Renal cortex interstitium (tissue), 11 donors: ENCODE measurements at regions not wholly inside any gene's neighbourhood (a gene's known extent, or its start where the extent isn't known, plus 50 kb on each side); places are given as distances from the start of the nearest gene placed in this dataset.
"Not testable (repeated sequence)": the region's sequence is repeated elsewhere in the genome, so short reads cannot be mapped to it uniquely, and the experiment has no call there.

Source experiments
- DNase-seq, 11 donors: peaks; one replicate each; pipeline ENCODE4 v3.0.0-alpha.2; 2013; ENCODE audit warnings: low read depth in 9 of 11, low spot score in 4 of 11; ENCODE audit errors: extremely low read depth in 1 of 11

DNA sequence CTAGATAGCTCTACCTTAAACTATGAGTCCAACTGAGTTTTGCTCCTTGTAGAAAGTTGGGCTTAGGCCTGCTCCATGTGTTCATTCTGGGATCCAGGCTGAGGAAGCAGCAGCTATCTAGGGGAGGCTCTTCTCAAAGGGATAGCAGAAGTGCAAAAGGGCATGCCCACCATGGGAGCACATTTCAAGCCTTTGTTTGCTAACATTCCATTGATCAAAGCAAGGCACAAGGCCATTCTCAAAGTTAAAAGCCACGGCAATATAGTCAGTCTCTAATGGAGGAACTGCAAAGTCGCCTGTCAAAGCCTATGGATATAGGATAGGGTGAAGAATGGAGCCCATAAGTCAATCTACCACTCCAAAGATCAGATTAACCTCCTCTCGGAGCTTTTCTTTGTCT is 488.1 kb upstream of the ARX start:
- DNase-seq = no peak

DNA sequence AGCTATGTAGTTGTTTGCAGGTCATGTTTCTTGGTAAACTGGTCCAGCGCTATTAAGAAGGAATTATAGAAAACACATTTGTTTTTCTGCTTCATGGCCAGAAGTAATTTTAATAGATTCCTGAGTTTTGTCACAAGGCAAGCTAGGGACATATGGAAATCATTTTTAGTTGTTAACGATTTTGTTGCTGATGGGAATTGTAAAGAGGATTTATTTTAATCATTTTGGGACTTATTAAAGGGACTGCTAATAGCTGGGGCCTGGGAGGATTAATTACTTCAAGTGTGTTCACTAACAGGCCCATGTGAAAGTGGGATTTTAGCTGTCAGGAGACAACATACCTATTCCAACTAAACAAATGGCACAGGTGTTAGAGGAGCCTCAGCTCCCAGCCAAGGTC is 492.0 kb upstream of the ARX start:
- no peak for DNase-seq

- DNase-seq = no peak
These were observed 503.5 kb upstream of the ARX start for GRCh38 chrX:25519258-25519657.

DNA sequence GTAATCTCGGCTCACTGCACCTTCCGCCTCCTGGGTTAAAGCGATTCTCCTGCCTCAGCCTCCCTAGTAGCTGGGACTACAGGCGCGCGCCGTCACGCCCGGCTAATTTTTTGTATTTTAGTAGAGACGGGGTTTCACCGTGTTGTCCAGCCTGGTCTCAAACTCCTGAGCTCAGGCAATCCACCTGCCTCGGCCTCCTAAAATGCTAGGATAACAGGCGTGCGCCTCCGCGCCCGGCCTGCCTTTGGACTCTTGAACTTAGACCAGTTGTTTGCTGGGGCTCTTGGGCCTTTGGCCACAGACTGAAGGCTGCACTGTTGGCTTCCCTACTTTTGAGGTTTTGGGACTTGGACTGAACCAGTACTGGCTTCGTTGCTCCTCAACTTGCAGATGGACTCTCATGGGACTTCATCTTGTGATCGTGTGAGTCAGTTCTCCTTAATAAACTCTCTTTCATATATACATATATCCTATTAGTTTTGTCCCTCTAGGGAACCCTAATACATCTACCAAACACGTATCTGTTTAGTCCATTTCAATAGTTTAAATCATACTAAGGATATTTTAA is 506.8 kb upstream of the ARX start:
- DNase-seq = not testable (repeated sequence)

DNA sequence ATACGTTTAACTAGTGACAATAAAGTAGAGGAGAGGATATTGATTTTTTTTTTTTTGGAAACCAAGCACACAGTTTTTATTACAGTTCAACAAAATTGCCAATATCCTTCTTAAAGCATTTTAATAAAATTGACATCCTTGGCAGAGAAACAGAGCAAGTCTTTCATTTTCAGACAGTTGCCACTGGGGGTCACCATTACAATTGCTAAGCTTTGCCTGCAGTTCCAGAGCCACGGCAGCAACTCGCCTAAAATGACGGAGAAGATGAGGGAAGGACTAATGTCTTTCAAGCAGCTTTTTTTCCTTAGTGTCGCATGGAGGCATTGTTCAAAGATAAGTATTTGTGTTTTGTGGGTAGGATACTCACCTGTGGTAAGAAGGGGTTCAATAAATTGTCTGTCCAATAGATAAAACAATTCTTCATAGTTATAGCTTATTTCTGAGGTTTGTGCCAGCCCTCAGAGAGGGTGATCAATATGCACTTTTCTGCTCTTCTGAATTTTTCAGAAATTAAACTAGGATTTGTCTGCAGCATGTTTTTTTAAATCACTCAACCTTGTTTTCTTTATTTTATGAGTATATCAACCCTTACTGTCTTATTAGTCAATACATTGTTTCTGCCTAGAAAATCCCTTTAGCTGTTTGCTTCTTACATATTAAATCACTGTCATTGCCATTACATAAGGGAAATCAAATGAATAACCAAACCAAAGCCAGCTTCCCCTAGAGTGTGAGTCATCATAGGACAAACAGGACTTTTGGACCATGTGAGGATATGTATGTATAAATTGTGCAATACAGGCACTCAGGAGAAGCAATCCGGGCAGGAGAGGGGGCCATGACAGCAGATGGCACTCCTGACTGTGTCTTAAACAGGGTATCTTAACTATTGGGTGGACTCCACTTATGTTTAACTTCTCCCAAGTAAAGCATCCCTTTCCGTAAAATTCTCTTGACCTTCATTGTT is 508.1 kb upstream of the ARX start:
- peak in 10 of 11 donors; percentile 1 to 44 (median 24) for DNase-seq

DNA sequence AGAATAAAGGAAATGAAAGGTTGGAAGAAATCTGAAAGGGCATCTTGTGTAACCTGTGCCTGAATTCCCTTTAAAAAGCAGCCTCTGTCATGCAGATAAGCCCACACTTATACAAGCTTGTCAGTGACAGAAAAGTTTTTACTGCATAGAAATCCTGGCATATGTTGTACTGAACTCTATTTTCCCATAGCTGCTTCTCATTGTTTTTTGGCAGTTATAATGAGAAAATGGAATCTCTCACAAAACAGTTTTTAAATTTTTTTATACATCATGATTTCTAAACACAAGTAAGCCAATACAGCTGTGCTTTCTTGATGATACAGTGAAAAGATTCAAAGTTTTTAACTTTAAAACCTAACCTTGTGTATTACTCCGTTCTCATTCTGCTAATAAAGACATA is 511.4 kb upstream of the ARX start:
- no peak for DNase-seq

GRCh38 chrX:25527596-25527995 is 511.8 kb upstream of the ARX start:
- DNase-seq = no peak

GRCh38 chrX:25531096-25531495 is 515.3 kb upstream of the ARX start:
- no peak for DNase-seq

GRCh38 chrX:25534091-25534490 is 518.3 kb upstream of the ARX start:
- DNase-seq = no peak

DNA sequence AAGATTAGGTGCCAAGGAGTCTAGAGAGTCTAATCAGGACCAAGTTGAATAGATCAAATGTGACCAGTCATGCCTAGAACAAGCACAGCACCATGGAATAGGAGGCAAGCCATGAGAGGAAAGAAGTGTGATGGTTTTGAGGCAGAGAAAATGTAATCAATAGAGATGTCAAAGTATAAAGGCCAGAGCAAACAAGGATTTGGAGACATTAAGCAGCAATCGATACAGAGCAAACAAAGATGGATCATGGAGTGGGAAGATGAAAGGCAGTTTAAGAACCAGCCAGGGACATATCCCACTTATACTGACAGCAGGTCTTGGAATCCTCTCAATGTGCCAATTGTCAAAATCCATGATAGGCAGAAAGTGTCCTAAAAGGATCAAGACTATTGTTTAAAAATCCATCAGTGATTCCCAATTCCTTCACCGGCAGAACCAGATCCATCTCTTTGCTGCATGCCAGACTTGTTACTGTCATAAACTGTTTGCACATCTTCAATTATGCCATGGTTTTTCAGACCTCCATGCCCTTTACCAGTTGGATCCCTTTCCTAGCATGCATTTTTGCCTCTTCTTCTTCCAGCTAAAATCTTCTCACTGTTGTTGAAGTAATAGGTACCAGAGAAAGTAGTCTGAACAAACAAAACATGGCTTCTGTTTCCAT is 520.7 kb upstream of the ARX start:
- no peak for DNase-seq

GRCh38 chrX:25537699-25538098 is 521.9 kb upstream of the ARX start:
- DNase-seq = no peak

DNA sequence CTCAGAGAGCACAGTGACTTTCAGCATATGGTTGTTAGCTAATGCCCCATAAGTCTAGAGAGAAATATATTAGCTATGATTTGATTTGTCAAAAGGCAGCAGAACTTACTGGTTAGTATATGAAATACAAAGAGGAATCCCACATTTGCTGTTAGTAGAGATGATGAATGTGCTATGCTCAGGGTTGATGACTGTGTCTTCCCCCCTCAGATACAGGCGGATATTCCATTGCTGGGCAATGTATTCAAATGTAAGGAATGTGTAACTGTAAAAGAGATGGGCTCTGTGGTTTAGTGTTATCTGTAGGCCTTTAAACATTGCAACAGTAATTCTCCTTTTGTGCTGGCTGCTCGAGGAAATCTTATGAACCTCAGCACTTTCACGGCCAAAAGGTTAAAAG is 528.9 kb upstream of the ARX start:
- DNase-seq = no peak

- no peak for DNase-seq
These were observed 533.0 kb upstream of the ARX start for GRCh38 chrX:25548811-25549210.

- no peak for DNase-seq
These were observed 539.8 kb upstream of the ARX start for GRCh38 chrX:25555521-25555920.

GRCh38 chrX:25558137-25558536 is 542.4 kb upstream of the ARX start:
- DNase-seq = no peak

DNA sequence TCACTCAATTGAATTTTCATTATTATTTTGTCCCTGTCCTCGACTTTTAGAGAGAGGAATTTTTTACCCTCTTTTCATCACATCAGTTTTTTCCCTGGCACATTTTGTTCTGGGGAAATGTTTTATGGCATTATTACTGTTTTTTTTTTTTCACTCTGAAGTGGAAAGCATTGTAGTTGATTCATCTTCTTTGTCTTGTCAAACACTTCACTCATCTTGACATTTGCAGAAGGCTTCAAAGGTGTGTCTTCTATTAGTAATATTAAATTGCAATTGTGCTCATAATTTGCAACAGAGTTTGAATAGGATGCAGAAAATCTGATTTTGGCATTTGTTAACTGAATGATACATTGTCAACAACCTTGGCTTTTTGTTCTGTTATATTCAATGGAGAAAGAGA is 545.4 kb upstream of the ARX start:
- no peak for DNase-seq

GRCh38 chrX:25573631-25574030 is 557.9 kb upstream of the ARX start:
- peak in 2 of 11 donors; percentile 2 for DNase-seq

DNA sequence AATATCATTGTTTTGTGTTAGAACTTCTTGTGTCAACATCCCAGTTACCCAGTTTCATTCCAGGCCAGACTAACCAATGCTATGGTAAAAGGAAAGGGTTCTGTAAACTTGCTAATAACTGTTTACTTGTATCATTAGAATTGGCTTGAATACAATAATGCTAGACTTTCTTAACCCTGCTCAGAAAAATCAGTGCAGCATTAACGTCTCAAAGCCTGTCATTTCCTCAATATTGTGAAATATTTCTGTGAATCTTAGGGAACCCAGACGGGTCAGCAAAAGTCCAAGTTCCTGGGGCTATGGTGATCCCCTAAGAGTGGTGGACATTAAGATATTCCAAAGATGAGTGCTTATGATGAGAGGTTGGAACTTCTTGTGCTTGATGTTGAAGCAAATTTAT is 541.2 kb upstream of the MAGEB18 start:
- no peak for DNase-seq

DNA sequence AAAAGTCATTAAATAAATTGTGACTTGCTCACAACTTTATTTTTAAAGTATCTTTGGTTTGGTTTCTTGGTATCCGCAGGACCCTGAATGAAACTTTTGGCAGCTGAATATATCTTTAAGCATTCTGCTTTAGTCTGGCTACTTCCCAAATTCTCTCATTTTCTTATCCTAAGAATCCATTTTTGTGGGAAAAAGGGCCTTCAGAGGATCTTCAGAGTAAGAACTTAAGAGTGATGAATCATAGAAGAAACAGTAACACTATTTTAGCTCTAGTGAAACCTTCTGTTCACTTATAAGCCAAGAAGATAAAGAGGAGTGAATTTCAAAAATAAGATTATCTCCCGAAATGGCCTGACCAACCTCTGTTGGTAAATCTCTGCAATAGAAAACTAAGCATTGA is 540.6 kb upstream of the MAGEB18 start:
- DNase-seq = no peak

- no peak for DNase-seq
These were observed 539.1 kb upstream of the MAGEB18 start for GRCh38 chrX:25599061-25599460.
